HL-60 (cell line): ENCODE measurements at regions not wholly inside any gene's neighbourhood (a gene's known extent, or its start where the extent isn't known, plus 50 kb on each side); places are given as distances from the start of the nearest gene placed in this dataset.

Experiments
- DNase-seq, 2 experiments: peaks; one replicate each; pipeline ENCODE4 v3.0.0-alpha.2; 2010 to 2020; ENCODE audit warnings: low read depth in 1 of 2, low spot score in 1 of 2
- H3K27ac ChIP-seq: fragments of 250-450 bp; sonication (Bioruptor Pico); replicated peaks from 2 replicates; pipeline ENCODE4 v1.5.1; 2020; ENCODE audit warnings: mild to moderate bottlenecking, moderate library complexity
- H3K27me3 ChIP-seq: fragments of 250-450 bp; sonication (Bioruptor Pico); 2 replicates; pipeline ENCODE4 v1.5.1; 2021; ENCODE audit warnings: mild to moderate bottlenecking, moderate library complexity; ENCODE audit not compliant: insufficient read depth, poor library complexity, severe bottlenecking
- H3K4me3 ChIP-seq: replicated peaks from 2 replicates; pipeline ENCODE4 v1.5.1; 2011; ENCODE audit warnings: mild to moderate bottlenecking, control low read depth, low read length; ENCODE audit not compliant: insufficient read depth
- CTCF ChIP-seq: IDR thresholded peaks from one replicate; pipeline ENCODE4 v1.5.1; 2011; ENCODE audit warnings: low read length, control low read depth, inconsistent platforms; ENCODE audit not compliant: insufficient read depth
- GABPA ChIP-seq: IDR thresholded peaks from 2 replicates; pipeline ENCODE4 v1.6.1; 2012; ENCODE audit warnings: low read depth
- POLR2AphosphoS5 ChIP-seq: IDR thresholded peaks from 2 replicates; pipeline ENCODE4 v1.6.1; 2012; ENCODE audit warnings: low read depth
- REST ChIP-seq: IDR thresholded peaks from 2 replicates; pipeline ENCODE4 v1.6.1; 2012; ENCODE audit warnings: low read depth; ENCODE audit not compliant: insufficient replicate concordance
- SPI1 ChIP-seq: IDR thresholded peaks from 2 replicates; pipeline ENCODE4 v1.6.1; 2012; ENCODE audit warnings: low read depth, mild to moderate bottlenecking, borderline replicate concordance

- DNase-seq: no peak
- Histone ChIP-seq H3K27ac (no peak overlapping the region), H3K4me3 (no peak overlapping the region), H3K27me3 (no peaks in the 10 kb centered on the region)
- TF ChIP-seq REST (no peak), SPI1 (no peak), POLR2AphosphoS5 (no peak), GABPA (no peak), CTCF (no peak)
Observed at GRCh38 chr16:58866935-58867334, 132.8 kb upstream of the GOT2 start.

- H3K4me3 ChIP-seq: no peak overlapping the region
- TF ChIP-seq GABPA (no peak), POLR2AphosphoS5 (no peak), REST (no peak), CTCF (no peak), SPI1 (no peak)
- H3K27ac ChIP-seq: no peak overlapping the region
- no peak for DNase-seq
- H3K27me3 ChIP-seq: no peaks in the 10 kb centered on the region
Observed at GRCh38 chr16:58863761-58864160, 129.6 kb upstream of the GOT2 start.

- no peak overlapping the region for H3K27ac ChIP-seq
- no peak for DNase-seq
- no peak overlapping the region for H3K4me3 ChIP-seq
Observed at GRCh38 chr16:58863042-58863441, 128.9 kb upstream of the GOT2 start.

More at GRCh38 chr16:58863042-58863441, 128.9 kb upstream of the GOT2 start:
- TF ChIP-seq SPI1 (no peak), GABPA (no peak), REST (no peak), POLR2AphosphoS5 (no peak), CTCF (no peak)
- H3K27me3 ChIP-seq: no peaks in the 10 kb centered on the region
